Thyroid gland (tissue), 4 donors: ENCODE measurements at regions not wholly inside any gene's neighbourhood (a gene's known extent, or its start where the extent isn't known, plus 50 kb on each side); places are given as distances from the start of the nearest gene placed in this dataset.

Experiments used
- DNase-seq, 2 donors: peaks; one replicate each; pipeline ENCODE4 v3.0.0-alpha.2; 2019
- H3K27ac ChIP-seq, 3 donors: fragments of 200-600 bp; sonication (generic); 1 replicate in 2 of 3; 2 replicates in 1 of 3; pipeline ENCODE4 v1.5.1; 2016 to 2019; ENCODE audit warnings: mild to moderate bottlenecking in 1 of 3, moderate library complexity in 1 of 3
- H3K27me3 ChIP-seq: fragments of 200-600 bp; sonication (generic); one replicate; pipeline ENCODE4 v1.5.1; 2019
- H3K36me3 ChIP-seq, 2 donors: fragments of 200-600 bp; sonication (generic); one replicate each; pipeline ENCODE4 v1.5.1; 2016 to 2019
- H3K4me1 ChIP-seq, 2 donors: fragments of 200-600 bp; sonication (generic); one replicate each; pipeline ENCODE4 v1.5.1; 2017 to 2019
- H3K4me3 ChIP-seq, 3 donors: fragments of 200-600 bp; sonication (generic); replicated peaks in 1 of 3; 1 replicate in 2 of 3; 2 replicates in 1 of 3; pipeline ENCODE4 v1.5.1; 2016; ENCODE audit warnings: mild to moderate bottlenecking in 1 of 3
- H3K9me3 ChIP-seq: fragments of 200-600 bp; sonication (generic); one replicate; pipeline ENCODE4 v1.5.1; 2017
- CTCF ChIP-seq, 6 experiments: fragments of 200-600 bp in 3 of 6; fragments of 450-650 bp in 3 of 6; sonication (generic) in 3 of 6; IDR thresholded peaks; one replicate each; pipeline ENCODE4 v1.5.1; 2016 to 2019; ENCODE audit warnings: antibody characterized with exemption in 6 of 6, mild to moderate bottlenecking in 2 of 6, inconsistent platforms in 1 of 6, moderate library complexity in 1 of 6
- POLR2A ChIP-seq, 2 donors: fragments of 450-650 bp; IDR thresholded peaks; one replicate each; pipeline ENCODE4 v1.6.1; 2017; ENCODE audit warnings: antibody characterized with exemption in 2 of 2, mild to moderate bottlenecking in 2 of 2, moderate library complexity in 1 of 2
- WGBS, 2 donors: methylation state at CpG; one replicate each; pipeline ENCODE4 v1.1.5; 2017; 5-methylcytosine and 5-hydroxymethylcytosine counted together
- intact Hi-C: fragments of 100-400 bp; cut with DNase I; formaldehyde crosslinking; loops from one replicate; pipeline ENCODE4 v1.15.1; 2023

GRCh38 chr3:72348357-72348756 is 499.9 kb downstream of the SHQ1 start:
- no peaks in the 10 kb centered on the region for H3K9me3 ChIP-seq
- H3K4me1 ChIP-seq: peaks cover 0 to 11% of the 10 kb centered on the region in 2 donors
- no peak for TF ChIP-seq CTCF (IDR thresholded peaks at IDR 0.05)
- no peak for TF ChIP-seq POLR2A (IDR thresholded peaks at IDR 0.05)
- H3K36me3 ChIP-seq: no peaks in the 10 kb centered on the region
- no peak for DNase-seq
- intact Hi-C loops: no loop called here
- H3K27ac ChIP-seq: no peak overlapping the region
- H3K4me3 ChIP-seq: no peak overlapping the region
- no peaks in the 10 kb centered on the region for H3K27me3 ChIP-seq

- 27 to 36% methylated on average over 16 to 20 of the region's 20 CpGs for WGBS, 2 donors
- Histone ChIP-seq H3K36me3 (no peaks in the 10 kb centered on the region), H3K4me1 (peaks cover 0 to 11% of the 10 kb centered on the region in 2 donors), H3K27ac (peak overlapping the region in 1 of 3 donors; percentile 13), H3K9me3 (no peaks in the 10 kb centered on the region), H3K4me3 (no peak overlapping the region), H3K27me3 (no peaks in the 10 kb centered on the region)
- TF ChIP-seq POLR2A (IDR thresholded peaks at IDR 0.05): no peak
- TF ChIP-seq CTCF (IDR thresholded peaks at IDR 0.05): peak in 4 of 6 experiments; percentile 8 to 26 (median 24)
- intact Hi-C loops: no loop called here
- DNase-seq: peak; percentile 68 to 83
Measured at GRCh38 chr3:72347819-72348319, 500.4 kb downstream of the SHQ1 start.

GRCh38 chr3:72346526-72346926 is 501.7 kb downstream of the SHQ1 start:
- H3K27ac ChIP-seq: no peak overlapping the region
- no peaks in the 10 kb centered on the region for H3K9me3 ChIP-seq
- intact Hi-C loops: no loop called here
- TF ChIP-seq CTCF (IDR thresholded peaks at IDR 0.05) (no peak), POLR2A (IDR thresholded peaks at IDR 0.05) (no peak)
- WGBS, 2 donors: 72 to 74% methylated on average over 8 of the region's 8 CpGs
- no peak overlapping the region for H3K4me3 ChIP-seq
- no peaks in the 10 kb centered on the region for H3K27me3 ChIP-seq
- peaks cover 0 to 11% of the 10 kb centered on the region in 2 donors for H3K4me1 ChIP-seq
- DNase-seq: peak in 1 of 2 donors; percentile 10
- H3K36me3 ChIP-seq: no peaks in the 10 kb centered on the region

- DNase-seq: no peak
- Histone ChIP-seq H3K4me3 (no peak overlapping the region), H3K27ac (no peak overlapping the region), H3K36me3 (no peaks in the 10 kb centered on the region), H3K4me1 (peaks cover 0 to 11% of the 10 kb centered on the region in 2 donors), H3K9me3 (no peaks in the 10 kb centered on the region), H3K27me3 (no peaks in the 10 kb centered on the region)
- TF ChIP-seq CTCF (IDR thresholded peaks at IDR 0.05) (no peak), POLR2A (IDR thresholded peaks at IDR 0.05) (no peak)
- WGBS, 2 donors: 75 to 77% methylated on average over 7 of the region's 7 CpGs
- intact Hi-C loops: no loop called here
Measured at GRCh38 chr3:72345980-72346379, 502.3 kb downstream of the SHQ1 start.

GRCh38 chr3:72345237-72345878 is 502.9 kb downstream of the SHQ1 start:
- H3K36me3 ChIP-seq: no peaks in the 10 kb centered on the region
- H3K4me1 ChIP-seq: peaks cover 0 to 11% of the 10 kb centered on the region in 2 donors

More at GRCh38 chr3:72345237-72345878, 502.9 kb downstream of the SHQ1 start:
- intact Hi-C loops: no loop called here
- H3K4me3 ChIP-seq: no peak overlapping the region
- WGBS, 2 donors: 88 to 89% methylated on average over 7 of the region's 7 CpGs
- no peaks in the 10 kb centered on the region for H3K9me3 ChIP-seq
- DNase-seq: no peak
- no peak for TF ChIP-seq CTCF (IDR thresholded peaks at IDR 0.05)
- TF ChIP-seq POLR2A (IDR thresholded peaks at IDR 0.05): no peak
- H3K27me3 ChIP-seq: no peaks in the 10 kb centered on the region
- no peak overlapping the region for H3K27ac ChIP-seq
